HEK293 (cell line): ENCODE measurements at regions not wholly inside any gene's neighbourhood (a gene's known extent, or its start where the extent isn't known, plus 50 kb on each side); places are given as distances from the start of the nearest gene placed in this dataset.

Experiments used
- CTCF ChIP-seq: fragments of 450-650 bp; formaldehyde crosslinking; IDR thresholded peaks from 2 replicates; pipeline ENCODE4 v1.5.1; 2016; ENCODE audit warnings: missing biosample characterization, missing genetic modification characterization
- PBX3 ChIP-seq: sonication (generic); formaldehyde crosslinking; IDR thresholded peaks from 2 replicates; pipeline ENCODE4 v1.8.1; 2022; ENCODE audit warnings: mild to moderate bottlenecking, moderate library complexity, missing genetic modification reagents
- SP2 ChIP-seq: fragments of 450-650 bp; formaldehyde crosslinking; IDR thresholded peaks from 2 replicates; pipeline ENCODE4 v1.5.1; 2016; ENCODE audit warnings: missing biosample characterization, missing genetic modification characterization
- SP7 ChIP-seq: fragments of 450-650 bp; formaldehyde crosslinking; IDR thresholded peaks from 2 replicates; pipeline ENCODE4 v1.5.1; 2016; ENCODE audit warnings: missing biosample characterization, missing genetic modification characterization
- ZBTB8A ChIP-seq: fragments of 450-650 bp; formaldehyde crosslinking; IDR thresholded peaks from 2 replicates; pipeline ENCODE4 v1.5.1; 2016; ENCODE audit warnings: missing biosample characterization, missing genetic modification characterization
- ZNF24 ChIP-seq: fragments of 450-650 bp; formaldehyde crosslinking; IDR thresholded peaks from 2 replicates; pipeline ENCODE4 v1.5.1; 2016; ENCODE audit warnings: missing biosample characterization, missing genetic modification characterization
- ZNF274 ChIP-seq, 2 experiments: fragments of 200-500 bp in 1 of 2; fragments of 450-650 bp in 1 of 2; sonication (Bioruptor generic) in 1 of 2; formaldehyde crosslinking in 1 of 2; IDR thresholded peaks; 2 replicates each; pipeline versions ENCODE4 v1.5.1 to v1.6.1; 2014 to 2016; ENCODE audit warnings: borderline replicate concordance in 1 of 2, inconsistent platforms in 1 of 2, low read length in 1 of 2, missing biosample characterization in 1 of 2, missing genetic modification characterization in 1 of 2
- ZNF544 ChIP-seq: fragments of 450-650 bp; formaldehyde crosslinking; IDR thresholded peaks from 2 replicates; pipeline ENCODE4 v1.5.0; 2017; ENCODE audit warnings: missing biosample characterization, missing genetic modification characterization

GRCh38 chr13:24013189-24013588 lies 115.9 kb upstream of the C1QTNF9B start:
- TF ChIP-seq CTCF (tag by site-specific recombination) = no peak
- TF ChIP-seq ZBTB8A = no peak
- no peak for TF ChIP-seq ZNF274 (IDR thresholded peaks at IDR 0.05; ENCODE audit: low read length)
- no peak for TF ChIP-seq ZNF274 (tag by site-specific recombination; IDR thresholded peaks at IDR 0.05; ENCODE audit: borderline replicate concordance)
- no peak for TF ChIP-seq SP2 (tag by site-specific recombination)
- no peak for TF ChIP-seq SP7
- TF ChIP-seq PBX3 (CRISPR knock-in tag) = no peak
- no peak for TF ChIP-seq ZNF544
- no peak for TF ChIP-seq ZNF24 (tag by site-specific recombination)
